ENCODE measurements at regions not wholly inside any gene's neighbourhood (a gene's known extent, or its start where the extent isn't known, plus 50 kb on each side); places are given as distances from the start of the nearest gene placed in this dataset.

DNA sequence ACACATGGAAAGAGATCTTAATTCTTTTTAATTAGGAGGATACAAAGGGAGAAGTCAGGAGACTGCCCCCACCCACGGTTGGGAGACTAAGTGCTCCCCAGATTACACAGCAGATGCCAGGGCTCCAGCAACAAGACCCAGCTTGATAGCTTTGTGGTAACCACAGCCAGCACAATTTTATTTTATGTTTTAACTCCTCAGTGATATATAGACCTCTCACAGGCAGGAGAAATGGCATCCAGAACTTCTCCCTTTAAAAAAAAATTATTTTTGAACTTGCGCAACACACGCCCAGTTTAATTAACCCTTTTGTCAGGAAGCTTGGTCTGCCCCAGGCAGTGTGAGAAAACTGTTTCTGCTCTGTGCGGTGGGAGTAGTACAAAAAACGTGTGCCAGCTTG is 62.6 kb upstream of the ACOT11 start:
- no peaks in the 10 kb centered on the region for H3K36me3 Mint-ChIP-seq (ENCODE audit: unreplicated experiment)
- no peak for TF ChIP-seq CTCF (IDR thresholded peaks at IDR 0.05; ENCODE audit: partially characterized antibody, unreplicated experiment)
- peak overlapping the region; percentile 11 for H3K4me3 Mint-ChIP-seq (ENCODE audit: unreplicated experiment)
- peaks cover 31% of the 10 kb centered on the region for H3K4me1 Mint-ChIP-seq (ENCODE audit: low read depth, unreplicated experiment)
- no peak for DNase-seq
- no peak overlapping the region for H3K27ac Mint-ChIP-seq (ENCODE audit: unreplicated experiment)
- peaks cover 7% of the 10 kb centered on the region for H3K27me3 Mint-ChIP-seq (ENCODE audit: unreplicated experiment)
- H3K9me3 Mint-ChIP-seq (ENCODE audit: unreplicated experiment) = peaks cover 3% of the 10 kb centered on the region

GRCh38 chr1:54483875-54484437 is 64.1 kb upstream of the ACOT11 start:
- Mint-ChIP-seq H3K27ac (ENCODE audit: unreplicated experiment) (no peak overlapping the region), H3K4me1 (ENCODE audit: low read depth, unreplicated experiment) (peaks cover 32% of the 10 kb centered on the region), H3K9me3 (ENCODE audit: unreplicated experiment) (peaks cover 5% of the 10 kb centered on the region), H3K36me3 (ENCODE audit: unreplicated experiment) (no peaks in the 10 kb centered on the region), H3K4me3 (ENCODE audit: unreplicated experiment) (no peak overlapping the region), H3K27me3 (ENCODE audit: unreplicated experiment) (peaks cover 5% of the 10 kb centered on the region)
- TF ChIP-seq CTCF (IDR thresholded peaks at IDR 0.05; ENCODE audit: partially characterized antibody, unreplicated experiment) = no peak
- DNase-seq = no peak

- Mint-ChIP-seq H3K36me3 (ENCODE audit: unreplicated experiment) (no peaks in the 10 kb centered on the region), H3K9me3 (ENCODE audit: unreplicated experiment) (peaks cover 2% of the 10 kb centered on the region), H3K4me3 (ENCODE audit: unreplicated experiment) (no peak overlapping the region), H3K4me1 (ENCODE audit: low read depth, unreplicated experiment) (peaks cover 18% of the 10 kb centered on the region), H3K27ac (ENCODE audit: unreplicated experiment) (no peak overlapping the region), H3K27me3 (ENCODE audit: unreplicated experiment) (peaks cover 2% of the 10 kb centered on the region)
- no peak for TF ChIP-seq CTCF (IDR thresholded peaks at IDR 0.05; ENCODE audit: partially characterized antibody, unreplicated experiment)
- no peak for DNase-seq
These were observed 66.7 kb upstream of the ACOT11 start for GRCh38 chr1:54481201-54481884.

DNA sequence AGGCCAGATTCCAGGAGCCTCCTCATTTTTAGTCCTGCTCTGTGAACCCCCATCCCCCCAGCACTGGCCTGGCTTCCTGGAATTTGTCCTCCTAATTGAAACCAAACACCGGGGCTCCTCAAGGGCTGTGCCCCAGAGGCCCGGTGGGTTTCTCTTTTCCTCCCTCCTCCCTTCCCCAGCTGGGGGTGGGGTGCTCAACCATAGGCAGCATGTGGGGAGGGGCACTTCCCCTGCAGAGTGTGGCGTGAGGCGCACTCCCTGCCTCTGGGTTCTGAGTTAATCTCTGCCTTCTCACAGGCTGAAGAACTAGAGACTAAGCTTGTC is 67.5 kb upstream of the ACOT11 start:
- H3K9me3 Mint-ChIP-seq (ENCODE audit: unreplicated experiment) = peaks cover 5% of the 10 kb centered on the region
- no peak for DNase-seq
- H3K4me1 Mint-ChIP-seq (ENCODE audit: low read depth, unreplicated experiment) = peaks cover 23% of the 10 kb centered on the region

More for the DNA sequence above, 67.5 kb upstream of the ACOT11 start:
- Mint-ChIP-seq H3K36me3 (ENCODE audit: unreplicated experiment) (no peaks in the 10 kb centered on the region), H3K27ac (ENCODE audit: unreplicated experiment) (no peak overlapping the region), H3K27me3 (ENCODE audit: unreplicated experiment) (peaks cover 5% of the 10 kb centered on the region), H3K4me3 (ENCODE audit: unreplicated experiment) (no peak overlapping the region)
- no peak for TF ChIP-seq CTCF (IDR thresholded peaks at IDR 0.05; ENCODE audit: partially characterized antibody, unreplicated experiment)
